Hippocampal formation (tissue), 2 donors: ENCODE measurements at regions not wholly inside any gene's neighbourhood (a gene's known extent, or its start where the extent isn't known, plus 50 kb on each side); places are given as distances from the start of the nearest gene placed in this dataset.

ENCODE experiments used
- DNase-seq, 2 donors: peaks; one replicate each; lab custom pipeline; 2025; lab: John Stamatoyannopoulos, UW

DNA sequence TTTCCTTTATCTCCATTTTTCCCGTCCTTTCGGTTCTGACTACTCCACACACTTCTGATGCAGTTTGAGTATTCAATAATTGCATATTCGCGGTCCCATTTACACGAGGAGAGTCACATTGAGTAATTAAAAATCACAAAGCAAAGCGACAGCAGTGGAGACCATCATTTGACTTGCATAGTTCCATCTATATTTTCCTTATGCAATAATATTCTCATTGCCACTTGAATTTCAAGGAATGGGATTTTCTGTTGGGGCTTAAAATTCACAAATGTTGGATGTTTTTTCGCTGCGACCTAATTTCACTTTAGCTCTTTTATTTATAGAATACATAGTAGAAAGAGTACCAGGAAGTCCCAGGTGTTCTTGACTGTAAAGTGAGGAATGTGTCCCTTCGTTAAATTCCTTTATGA is 186.8 kb downstream of the ZEB2 start:
- DNase-seq, result no peak

DNA sequence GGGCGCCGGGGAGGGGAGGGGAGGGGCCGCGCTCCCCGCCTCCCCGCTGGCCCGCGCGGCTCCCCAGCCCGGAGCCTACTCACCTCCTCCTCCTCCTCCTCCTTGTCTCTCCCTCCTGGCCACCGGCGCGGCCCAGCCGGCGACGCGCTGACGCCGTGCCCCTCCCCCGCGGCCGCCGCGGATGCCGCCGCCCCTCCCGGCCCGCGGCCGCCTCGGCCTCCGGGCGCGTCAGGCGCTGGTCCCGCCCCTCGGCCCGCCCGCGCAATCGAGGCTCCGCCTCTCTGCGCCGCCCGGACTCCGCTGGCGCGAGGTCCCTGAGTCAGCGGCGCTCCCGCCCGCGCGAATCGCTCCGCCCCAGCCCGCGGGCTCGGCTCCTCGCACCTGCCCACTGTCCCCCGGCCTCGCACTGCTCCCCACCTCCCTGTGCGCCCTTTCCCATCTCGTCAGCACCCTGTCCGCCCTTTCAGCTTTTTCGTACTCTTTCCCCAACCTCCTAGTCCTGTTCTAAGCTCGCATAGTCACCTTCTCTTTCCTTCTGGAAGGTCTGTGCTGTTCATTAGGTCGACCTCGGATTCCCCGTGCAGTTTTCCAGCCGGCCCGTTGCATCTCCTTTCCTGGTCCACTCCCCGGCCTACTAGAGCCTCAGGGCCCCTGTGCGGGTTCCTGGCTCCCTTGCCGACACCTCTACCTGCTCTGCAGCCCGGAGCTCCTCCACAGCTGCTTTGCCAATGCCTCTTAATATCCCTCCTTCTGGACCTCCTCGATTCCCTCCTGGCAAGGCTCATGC is 187.4 kb downstream of the ZEB2 start:
- peak; percentile 89 to 91 for DNase-seq

DNA sequence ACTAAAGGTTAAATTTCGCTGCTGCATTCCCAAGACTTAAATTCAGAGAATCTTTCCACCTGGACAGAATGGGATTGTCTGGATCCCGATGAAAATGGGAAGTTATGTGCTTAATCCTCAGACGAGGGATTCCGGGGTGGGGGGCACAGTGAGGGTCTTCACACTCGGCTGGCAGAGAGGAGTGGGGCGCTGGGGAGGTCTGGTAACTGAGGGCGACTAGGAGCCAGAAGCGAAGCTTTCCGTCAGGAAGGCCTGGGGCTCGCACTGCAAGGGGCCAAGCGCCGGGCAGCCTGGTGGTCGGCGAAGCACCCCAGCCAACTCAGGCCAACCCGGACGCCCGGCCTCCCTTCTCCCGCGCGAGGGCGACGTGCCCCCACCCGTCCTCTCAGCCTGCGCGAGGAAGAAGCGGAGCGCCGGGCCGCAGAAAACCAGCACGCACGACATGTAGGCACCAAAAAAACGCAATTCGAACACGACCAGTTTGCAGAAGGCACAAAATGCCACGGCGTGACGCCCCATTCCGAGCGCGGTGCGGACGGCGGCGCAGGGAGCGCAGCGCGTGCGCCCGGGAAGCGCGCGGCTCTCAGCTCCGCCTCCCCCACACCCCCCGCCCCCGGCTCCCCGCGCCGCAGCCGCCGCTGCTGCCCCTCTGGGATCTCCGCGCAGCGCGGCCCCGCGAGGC is 188.1 kb downstream of the ZEB2 start:
- peak in 1 of 2 donors; percentile 89 for DNase-seq

DNA sequence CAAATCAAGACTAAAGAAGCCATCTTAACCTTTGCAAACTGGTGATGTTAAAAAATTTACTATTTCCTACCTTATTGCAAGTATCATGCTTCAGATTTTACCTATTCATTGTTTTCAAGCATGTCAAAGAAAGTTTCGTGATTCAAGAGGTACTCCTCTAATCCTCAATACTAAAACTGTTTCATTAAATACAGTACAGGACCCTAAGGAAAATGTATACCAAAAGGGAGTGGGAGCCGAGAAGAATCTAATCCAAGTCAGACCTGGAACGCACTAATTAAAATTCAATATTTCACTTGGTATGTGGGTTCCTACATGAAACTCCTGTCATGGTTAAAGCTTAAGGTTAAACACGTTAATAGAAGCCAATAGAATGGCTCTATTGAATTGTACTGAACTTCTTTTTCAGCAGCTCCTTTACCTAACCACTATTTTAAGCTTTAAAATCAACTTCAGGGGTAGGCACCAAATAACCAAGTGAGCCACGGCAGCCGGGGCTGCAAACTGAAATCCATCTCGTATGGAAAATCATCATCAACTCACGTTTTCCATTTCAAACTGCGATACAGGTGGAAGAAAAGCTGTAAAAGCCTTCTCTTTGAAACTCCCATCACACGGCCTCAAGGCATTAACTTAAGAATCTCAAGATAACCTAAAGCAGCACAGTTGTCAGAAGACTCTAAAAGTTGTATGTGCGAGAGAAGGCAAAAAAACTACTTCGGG is 188.8 kb downstream of the ZEB2 start:
- no peak for DNase-seq

DNA sequence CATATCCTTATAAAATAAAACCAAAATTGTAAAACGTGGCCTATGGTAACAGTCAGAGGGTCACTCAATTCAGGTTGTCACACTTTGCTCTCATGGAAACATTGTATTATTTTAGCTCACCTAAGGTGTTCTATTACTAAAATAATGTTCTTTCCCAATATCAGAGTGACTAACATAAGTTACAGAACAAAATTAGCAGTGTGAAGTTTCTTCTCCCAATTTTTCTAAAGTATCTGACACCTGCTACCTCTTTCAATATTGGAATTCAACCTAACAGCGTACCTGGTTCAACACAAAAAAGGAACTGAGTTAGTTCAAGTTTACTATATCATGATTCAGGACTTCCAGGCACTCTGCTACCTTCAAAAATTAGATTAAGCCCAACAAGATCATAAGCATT is 190.4 kb downstream of the ZEB2 start:
- DNase-seq, result no peak

DNA sequence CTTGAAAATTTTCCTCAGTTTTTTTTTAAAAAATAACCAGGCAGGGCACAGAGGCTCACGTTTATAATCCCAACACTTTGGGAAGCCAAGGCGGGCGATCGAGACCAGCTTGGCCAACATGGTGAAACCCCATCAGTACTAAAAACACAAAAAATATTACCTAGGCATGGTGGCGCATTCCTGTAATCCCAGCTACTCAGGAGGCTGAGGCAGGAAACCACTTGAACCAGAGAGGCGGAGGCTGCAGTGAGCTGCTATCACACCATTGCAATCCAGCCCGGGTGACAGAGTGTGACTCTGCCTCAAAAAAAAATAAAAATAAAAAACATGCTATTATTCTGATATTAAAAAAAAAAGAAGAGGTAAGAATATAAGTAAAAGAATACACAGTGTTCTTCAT is 191.0 kb downstream of the ZEB2 start:
- DNase-seq, result no peak

DNA sequence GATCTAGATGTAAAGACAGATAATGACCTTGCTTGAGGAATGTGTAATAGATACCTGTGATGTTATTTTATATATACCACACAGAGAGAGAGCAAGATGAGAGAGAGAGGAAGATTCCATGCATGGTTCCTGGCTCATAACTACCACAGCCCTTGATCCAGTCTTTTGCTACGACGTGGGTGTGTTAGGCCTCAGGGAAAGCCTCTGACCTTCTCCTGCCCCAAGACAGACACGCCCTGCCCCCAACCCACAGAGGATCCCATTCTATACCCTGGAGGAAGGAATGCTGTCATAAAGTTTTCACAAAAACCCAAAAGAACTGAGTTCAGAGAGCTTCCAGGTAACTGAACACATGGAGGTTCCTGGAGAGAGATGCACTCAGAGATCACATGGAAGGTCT is 193.1 kb downstream of the ZEB2 start:
- DNase-seq, result no peak

DNA sequence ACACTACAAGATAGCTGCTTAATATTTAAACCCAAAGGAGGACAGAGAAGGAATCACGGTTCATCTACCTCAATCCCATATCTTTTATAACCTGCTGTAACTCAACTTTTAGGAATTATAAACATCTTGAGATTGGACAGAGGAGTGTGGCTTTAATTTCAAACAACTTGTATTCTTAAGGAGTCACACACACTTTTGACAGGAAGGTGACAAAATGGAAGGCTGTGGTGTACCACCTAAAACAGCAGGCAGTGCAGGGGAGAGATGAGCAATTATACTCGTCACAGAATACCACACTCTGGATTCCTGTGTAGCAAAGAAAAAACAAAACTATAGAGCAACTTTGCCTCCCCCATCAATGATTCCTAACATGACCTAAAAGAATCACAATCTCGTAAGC is 194.8 kb downstream of the ZEB2 start:
- DNase-seq, result no peak

DNA sequence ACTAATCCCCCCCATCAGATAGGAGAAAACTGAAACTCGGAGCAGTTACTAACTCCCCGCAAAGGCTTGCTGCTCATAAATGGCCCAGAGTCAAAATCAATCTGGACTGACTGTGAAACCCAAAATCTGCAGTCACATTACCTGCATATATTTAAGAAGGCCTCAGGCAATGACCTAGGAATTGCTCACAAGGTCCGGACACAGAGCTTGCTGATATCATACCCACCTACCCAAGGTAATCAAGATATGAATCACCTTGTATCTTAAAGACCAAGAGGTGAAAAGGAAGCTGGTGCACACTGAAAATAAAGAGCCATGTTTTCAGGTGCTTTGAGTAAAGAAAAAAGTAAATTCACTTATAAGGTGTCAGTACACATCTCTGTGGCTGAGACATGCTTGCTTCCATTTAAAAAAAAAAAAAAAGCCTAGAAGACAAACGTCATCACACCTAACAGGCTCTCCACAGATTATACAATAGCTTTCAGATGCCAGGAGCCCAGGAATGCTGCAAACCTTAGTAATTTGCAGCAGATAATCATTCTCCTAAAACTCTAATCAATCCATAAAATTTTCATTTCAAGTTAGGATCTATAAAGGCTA is 195.4 kb downstream of the ZEB2 start:
- no peak for DNase-seq

DNA sequence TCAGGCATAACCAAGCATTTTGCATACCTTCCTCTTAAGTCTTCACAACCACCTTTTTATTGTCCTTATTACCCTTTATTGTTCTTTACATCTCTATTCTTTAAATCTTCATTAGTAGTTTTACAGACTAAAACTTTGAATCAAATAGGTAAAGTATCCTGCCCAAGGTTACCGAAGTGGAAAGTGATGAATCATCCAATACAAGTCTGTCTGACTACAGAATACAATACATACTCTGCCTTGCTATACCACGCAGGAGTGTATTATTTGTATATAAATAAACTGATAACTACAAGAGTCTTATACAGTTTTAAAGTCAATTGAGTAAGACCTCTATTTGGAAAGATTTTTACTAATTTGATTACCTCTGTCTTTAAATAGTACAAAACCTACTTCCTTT is 196.0 kb downstream of the ZEB2 start:
- DNase-seq, result no peak

DNA sequence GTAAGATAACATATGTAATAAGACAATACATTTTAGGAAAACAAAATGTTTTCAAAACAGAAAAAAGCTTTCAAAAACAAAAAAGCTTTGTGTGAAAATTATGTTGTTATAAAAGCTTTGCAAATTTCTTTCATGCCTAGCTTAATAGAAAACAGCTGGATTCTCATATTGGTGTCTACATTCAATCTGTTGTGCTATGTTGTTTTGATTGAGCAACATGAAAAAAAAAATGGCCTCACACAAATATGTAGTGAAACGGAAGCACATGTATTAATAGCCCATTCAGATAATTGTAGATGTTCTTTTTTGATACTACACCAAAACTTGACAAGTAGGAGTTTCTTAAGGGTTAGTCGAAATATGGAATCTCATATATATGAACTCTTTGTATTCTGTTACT is 197.5 kb downstream of the ZEB2 start:
- no peak for DNase-seq

DNA sequence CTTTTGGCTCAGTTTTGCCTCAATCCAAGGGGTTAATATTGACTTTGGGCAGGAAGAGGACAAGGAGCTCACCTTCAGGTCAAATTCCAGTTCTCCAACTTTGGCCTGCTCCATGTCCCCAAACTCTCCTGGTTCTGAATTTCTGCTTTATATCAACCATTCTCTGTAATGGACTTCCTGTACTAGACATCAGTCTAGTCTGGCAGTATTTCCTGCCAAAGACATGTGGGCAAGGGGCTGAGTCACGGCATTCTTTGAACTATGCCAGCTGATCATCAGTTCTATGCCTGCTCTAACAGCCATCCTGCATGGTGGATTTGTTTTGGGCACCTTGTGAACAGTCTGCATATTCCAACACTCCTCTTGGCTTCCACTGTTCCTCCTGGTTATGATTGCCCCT is 199.4 kb downstream of the ZEB2 start:
- no peak for DNase-seq

DNA sequence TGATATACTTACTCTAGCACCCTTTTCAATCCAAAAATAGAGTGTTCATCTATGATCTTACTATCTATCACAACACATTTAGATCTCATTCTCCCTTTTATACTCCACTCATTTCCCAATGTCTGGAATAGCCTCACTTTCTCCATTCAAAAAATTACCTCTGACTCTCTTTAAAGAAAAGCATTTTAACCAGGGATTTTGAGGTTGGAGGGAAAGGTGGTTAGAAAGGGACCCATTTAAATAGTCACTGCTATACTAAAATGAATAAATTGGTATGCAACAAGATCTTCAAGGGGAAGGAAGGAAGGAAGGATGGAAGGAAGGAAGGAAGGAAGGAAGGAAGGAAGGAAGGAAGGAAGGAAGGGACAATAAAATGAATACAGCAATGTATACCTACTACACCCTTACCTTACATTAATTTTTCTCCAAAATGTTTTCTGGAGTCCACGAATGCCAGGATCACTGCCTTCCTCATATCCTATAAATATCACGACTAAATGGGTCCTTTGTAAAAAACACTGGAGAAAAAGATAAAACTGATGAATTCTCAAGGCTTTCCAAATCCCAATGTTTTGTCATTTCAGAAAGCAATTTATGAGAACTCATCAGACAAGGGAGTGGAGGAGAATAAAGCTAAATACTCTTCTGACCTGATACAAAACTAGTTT is 202.7 kb downstream of the ZEB2 start:
- DNase-seq, result no peak

DNA sequence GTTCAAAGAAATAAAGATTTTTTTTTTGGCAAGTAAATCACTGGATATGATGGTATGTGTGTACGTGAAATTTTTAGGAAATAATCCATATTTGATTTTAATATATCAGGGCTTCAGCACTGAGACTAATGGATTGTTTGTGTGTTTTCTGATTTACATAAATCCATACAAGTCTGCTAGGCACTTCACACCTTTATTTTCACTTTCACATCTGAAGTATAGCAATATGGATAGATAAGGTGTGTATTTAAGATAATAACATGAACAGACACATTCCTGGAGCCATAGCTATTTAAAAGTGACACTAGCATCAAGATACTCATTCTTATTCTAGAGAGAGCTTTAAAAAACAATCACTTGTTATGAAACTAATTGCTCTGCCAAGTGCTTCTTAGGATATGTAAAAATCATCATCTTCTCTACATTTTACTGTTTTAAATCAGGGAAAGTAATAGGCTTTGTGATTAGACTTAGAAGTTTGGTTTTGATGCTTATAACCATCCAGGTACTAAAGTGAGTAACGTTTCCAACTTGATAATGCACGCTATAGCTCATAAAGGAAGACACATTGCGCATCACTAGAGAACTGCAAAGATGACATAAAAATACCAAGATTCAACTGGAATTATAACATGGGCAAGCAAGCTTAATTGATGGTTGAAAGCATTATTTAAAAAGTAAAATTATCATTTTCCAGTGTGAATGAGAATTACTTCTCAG is 208.9 kb downstream of the ZEB2 start:
- no peak for DNase-seq

DNA sequence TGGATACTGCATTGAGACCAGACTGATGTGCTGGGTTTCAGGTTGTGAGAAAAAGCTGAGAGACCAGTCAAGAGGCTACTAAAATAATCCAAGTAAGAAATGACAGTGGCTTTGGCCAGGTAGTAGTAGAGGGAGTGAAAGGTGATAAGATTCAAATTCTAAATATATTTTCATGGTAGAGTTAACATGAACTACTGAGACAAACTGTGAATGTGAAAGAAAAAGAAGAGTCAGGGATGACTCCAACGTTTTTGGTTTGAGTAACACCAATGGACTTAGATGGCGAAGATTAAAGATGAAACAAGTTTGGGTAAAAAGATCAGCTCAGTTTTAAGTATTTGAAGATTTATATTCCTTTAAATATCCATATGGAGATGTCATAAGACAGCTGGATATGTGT is 209.4 kb downstream of the ZEB2 start:
- no peak for DNase-seq

DNA sequence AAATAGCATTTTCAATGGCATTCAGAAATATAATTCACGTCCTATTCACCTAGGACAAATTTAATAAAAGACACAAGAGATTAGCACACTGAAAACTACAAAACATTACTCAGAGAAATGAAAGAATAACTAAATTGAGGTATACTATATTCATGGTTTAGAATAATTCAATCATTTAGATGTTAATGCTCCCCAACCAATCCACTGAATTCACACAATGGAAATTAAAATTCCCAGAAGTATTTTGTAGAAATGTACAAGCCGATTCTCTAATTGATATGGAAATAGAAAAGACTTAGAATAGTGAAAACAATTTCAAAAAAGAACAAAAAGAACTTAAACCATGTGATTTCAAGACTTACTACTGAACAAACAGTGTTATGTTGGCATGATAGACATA is 212.2 kb downstream of the ZEB2 start:
- DNase-seq, result no peak

DNA sequence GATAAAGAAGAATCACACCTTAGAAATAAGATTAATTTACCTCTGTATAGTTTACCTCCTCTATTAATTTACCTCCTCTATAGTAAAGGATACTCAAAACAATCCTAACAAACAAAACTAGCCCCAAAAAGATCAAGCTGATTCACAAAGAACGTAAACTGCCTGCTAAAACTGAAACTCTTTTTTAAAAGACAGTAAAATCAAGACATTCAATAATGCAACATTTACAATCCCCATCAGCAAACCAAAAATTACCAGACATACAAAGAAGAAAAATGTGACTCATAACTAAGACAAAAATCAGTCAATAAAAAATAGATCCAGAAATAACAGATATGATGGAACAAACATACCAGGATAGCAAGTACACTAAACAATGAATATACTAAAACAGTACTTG is 215.7 kb downstream of the ZEB2 start:
- no peak for DNase-seq

DNA sequence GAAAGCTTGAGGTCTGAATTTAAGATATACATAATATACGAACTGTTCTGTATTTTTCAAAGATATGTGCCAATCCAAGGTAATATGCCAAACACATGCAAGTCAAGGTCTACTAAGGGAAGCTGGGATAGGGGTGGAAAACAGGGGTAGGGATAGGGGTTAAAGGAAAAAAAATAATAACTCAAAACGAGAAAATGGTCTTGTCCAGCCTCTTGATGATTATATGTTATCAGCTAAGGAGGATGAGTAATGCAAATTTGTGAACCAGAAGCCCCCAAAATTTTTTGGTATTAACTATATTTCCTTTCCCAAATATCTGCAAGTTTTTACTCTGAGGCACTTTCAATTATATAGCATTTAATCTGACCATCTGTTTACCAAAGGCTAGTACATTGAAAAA is 219.3 kb downstream of the ZEB2 start:
- DNase-seq, result no peak

DNA sequence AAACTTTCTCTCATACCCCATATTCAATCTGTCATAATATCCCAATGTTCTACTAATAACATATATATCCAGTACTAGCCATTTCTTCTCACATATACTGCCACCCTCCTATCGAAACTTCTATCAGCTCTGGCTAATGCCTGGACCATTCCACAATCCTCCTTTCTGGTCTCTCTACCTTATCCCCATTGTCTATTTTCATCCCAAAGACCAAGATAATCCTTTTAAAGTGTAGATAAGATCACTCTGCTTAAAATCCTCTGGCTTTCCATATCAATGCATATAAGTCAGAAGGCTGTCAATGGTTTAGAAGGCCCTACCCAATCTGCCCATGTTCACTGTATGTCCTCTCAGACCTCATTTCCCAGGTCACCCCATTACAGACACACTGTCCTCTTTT is 229.6 kb downstream of the ZEB2 start:
- DNase-seq, result no peak

DNA sequence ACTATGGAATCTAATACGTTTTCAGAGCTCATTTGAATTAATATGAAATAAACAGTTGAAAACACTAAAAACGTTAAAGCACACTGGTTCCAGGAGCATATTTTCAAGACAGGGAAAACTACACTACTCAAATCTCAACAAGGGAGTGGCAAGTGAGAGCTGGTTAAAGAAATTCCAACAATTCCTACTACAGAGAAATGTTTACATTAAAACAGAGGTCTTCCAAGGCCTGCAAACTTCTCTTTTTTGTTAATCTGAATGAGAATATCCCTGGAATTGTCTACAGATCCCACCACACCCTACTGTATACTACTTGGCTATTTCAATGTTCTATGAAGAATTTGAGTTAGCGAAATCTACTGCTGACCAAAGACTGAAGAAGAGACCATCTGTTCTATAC is 231.5 kb downstream of the ZEB2 start:
- no peak for DNase-seq

DNA sequence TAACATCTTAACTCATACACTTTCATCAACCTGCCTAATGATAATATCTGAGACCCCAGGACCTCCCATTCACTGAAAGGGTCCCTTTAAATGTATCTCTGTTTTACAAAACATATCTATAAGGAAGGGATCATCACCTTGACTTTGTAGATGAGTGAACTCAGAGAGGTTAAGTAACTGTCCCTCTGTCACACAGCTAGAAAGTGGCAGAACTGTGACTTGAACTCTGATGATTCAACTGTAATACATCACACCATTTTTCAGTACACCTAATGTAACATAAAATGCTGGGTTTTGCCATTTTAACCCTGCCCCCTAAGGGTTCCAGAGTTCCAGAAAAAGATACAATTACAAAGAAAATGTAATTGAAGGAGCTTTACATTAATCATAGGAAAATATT is 234.6 kb downstream of the ZEB2 start:
- no peak for DNase-seq
